H1 (cell line): ENCODE measurements at regions not wholly inside any gene's neighbourhood (a gene's known extent, or its start where the extent isn't known, plus 50 kb on each side); places are given as distances from the start of the nearest gene placed in this dataset.

Experiments used
- CTCF ChIA-PET: fragments of 300-600 bp; sonication (Branson Sonifier 250); formaldehyde crosslinking; loops from one replicate; lab custom pipeline; 2021; ENCODE audit not compliant: partially characterized antibody; lab: Charles Lee
- POLR2A ChIA-PET: fragments of 300-600 bp; sonication (Branson Sonifier 250); formaldehyde crosslinking; loops from one replicate; lab custom pipeline; 2021; ENCODE audit warnings: inconsistent platforms; ENCODE audit not compliant: partially characterized antibody; lab: Charles Lee
- DNase-seq, 2 experiments: peaks; one replicate each; pipeline versions ENCODE4 v3.0.0 to v3.0.0-alpha.2; 2010 to 2022; ENCODE audit warnings: low spot score in 2 of 2, low read depth in 1 of 2, mixed read lengths in 1 of 2
- FAIRE-seq: peaks from 2 replicates; lab custom pipeline; 2011; peaks lifted over from hg19 to GRCh38; lab: Jason Lieb, UNC
- H2AFZ ChIP-seq: 2 replicates; pipeline ENCODE4 v1.8.1; 2012; ENCODE audit warnings: low read length, inconsistent platforms
- H2AK5ac ChIP-seq: 2 replicates; pipeline ENCODE4 v1.6.1; 2013; ENCODE audit warnings: low read depth, low read length
- H2BK120ac ChIP-seq: replicated peaks from 2 replicates; pipeline ENCODE3; 2013; ENCODE audit warnings: low read depth, low read length, inconsistent platforms
- H2BK12ac ChIP-seq: 2 replicates; pipeline ENCODE4 v1.6.1; 2013; ENCODE audit warnings: low read depth, low read length
- H2BK15ac ChIP-seq: 2 replicates; pipeline ENCODE4 v1.6.1; 2013; ENCODE audit warnings: low read length
- H2BK20ac ChIP-seq: 2 replicates; pipeline ENCODE4 v1.6.1; 2013; ENCODE audit warnings: low read length
- H2BK5ac ChIP-seq: 2 replicates; pipeline ENCODE4 v1.6.1; 2013; ENCODE audit warnings: low read depth, low read length
- H3K14ac ChIP-seq: 2 replicates; pipeline ENCODE4 v1.6.1; 2013; ENCODE audit warnings: inconsistent platforms; ENCODE audit not compliant: insufficient read length
- H3K18ac ChIP-seq: 2 replicates; pipeline ENCODE4 v1.6.1; 2013; ENCODE audit warnings: low read length; ENCODE audit errors: extremely low read depth
- H3K23ac ChIP-seq: 2 replicates; pipeline ENCODE4 v1.6.1; 2013; ENCODE audit warnings: inconsistent platforms; ENCODE audit not compliant: insufficient read length
- H3K23me2 ChIP-seq: 2 replicates; pipeline ENCODE4 v1.6.1; 2013; ENCODE audit warnings: low read depth, low read length
- H3K27ac ChIP-seq: 2 replicates; pipeline ENCODE4 v1.6.1; 2011; ENCODE audit warnings: low read depth, low read length, inconsistent platforms
- H3K27me3 ChIP-seq, 4 experiments: replicated peaks in 1 of 4; 1 replicate in 1 of 4; 2 replicates in 3 of 4; pipeline versions ENCODE4 v1.6.1 to v1.8.1; 2011 to 2013; ENCODE audit warnings: low read length in 3 of 4, mild to moderate bottlenecking in 3 of 4, inconsistent platforms in 2 of 4, mixed read lengths in 2 of 4, moderate library complexity in 1 of 4; ENCODE audit not compliant: control insufficient read depth in 3 of 4, insufficient read depth in 3 of 4; ENCODE audit errors: extremely low read depth in 1 of 4
- H3K36me3 ChIP-seq, 4 experiments: 2 replicates each; pipeline versions ENCODE4 v1.6.1 to v1.8.1; 2011 to 2013; ENCODE audit warnings: mild to moderate bottlenecking in 4 of 4, low read length in 3 of 4, moderate library complexity in 2 of 4, control low read depth in 1 of 4, inconsistent platforms in 1 of 4; ENCODE audit not compliant: insufficient read depth in 4 of 4, control insufficient read depth in 2 of 4
- H3K4ac ChIP-seq: replicated peaks from 2 replicates; pipeline ENCODE3; 2013; ENCODE audit warnings: low read length, low read depth, mixed read lengths, inconsistent platforms; ENCODE audit not compliant: insufficient read length
- H3K4me1 ChIP-seq, 4 experiments: replicated peaks in 1 of 4; 1 replicate in 1 of 4; 2 replicates in 3 of 4; pipeline versions ENCODE4 v1.6.1 to v1.8.1; 2011 to 2013; ENCODE audit warnings: low read length in 3 of 4, inconsistent platforms in 2 of 4, mixed read lengths in 1 of 4; ENCODE audit not compliant: insufficient read depth in 4 of 4, control insufficient read depth in 3 of 4
- H3K4me2 ChIP-seq, 2 experiments: 2 replicates each; pipeline versions ENCODE4 v1.6.1 to v1.8.1; 2011 to 2013; ENCODE audit warnings: low read depth in 2 of 2, low read length in 2 of 2, control low read depth in 1 of 2, inconsistent platforms in 1 of 2, mild to moderate bottlenecking in 1 of 2; ENCODE audit not compliant: insufficient read depth in 1 of 2
- H3K4me3 ChIP-seq, 4 experiments: fragments of 200-600, 300-600 bp in 1 of 4; sonication (generic), shearing (Covaris generic), sonication (Bioruptor Twin) in 1 of 4; 2 replicates each; pipeline versions ENCODE4 v1.5.1 to v1.8.1; 2011 to 2016; ENCODE audit warnings: low read length in 4 of 4, low read depth in 3 of 4, control low read depth in 2 of 4, inconsistent platforms in 2 of 4, mild to moderate bottlenecking in 2 of 4, mixed read lengths in 1 of 4, moderate library complexity in 1 of 4; ENCODE audit not compliant: insufficient read depth in 2 of 4; ENCODE audit errors: extremely low read depth in 1 of 4
- H3K56ac ChIP-seq: replicated peaks from 2 replicates; pipeline ENCODE3; 2013; ENCODE audit warnings: low read depth, mild to moderate bottlenecking, mixed read lengths, low read length, inconsistent platforms; ENCODE audit not compliant: insufficient read length
- H3K79me1 ChIP-seq: 2 replicates; pipeline ENCODE4 v1.6.1; 2013; ENCODE audit warnings: low read depth, low read length, control low read depth
- H3K79me2 ChIP-seq, 2 experiments: 2 replicates each; pipeline versions ENCODE4 v1.6.1 to v1.8.1; 2012 to 2013; ENCODE audit warnings: low read length in 2 of 2, mild to moderate bottlenecking in 2 of 2, inconsistent platforms in 1 of 2; ENCODE audit not compliant: insufficient read depth in 2 of 2, control insufficient read depth in 1 of 2
- H3K9ac ChIP-seq, 4 experiments: replicated peaks in 1 of 4; 1 replicate in 1 of 4; 2 replicates in 3 of 4; pipeline versions ENCODE4 v1.6.1 to v1.8.1; 2011 to 2013; ENCODE audit warnings: low read depth in 3 of 4, low read length in 3 of 4, control low read depth in 2 of 4, mild to moderate bottlenecking in 2 of 4, moderate library complexity in 2 of 4, inconsistent platforms in 1 of 4; ENCODE audit errors: extremely low read depth in 1 of 4
- H3K9me3 ChIP-seq, 2 experiments: 2 replicates each; pipeline versions ENCODE4 v1.6.1 to v1.8.1; 2012 to 2013; ENCODE audit warnings: mild to moderate bottlenecking in 2 of 2, moderate library complexity in 2 of 2, control low read depth in 1 of 2, inconsistent platforms in 1 of 2, low read depth in 1 of 2, low read length in 1 of 2, mixed read lengths in 1 of 2; ENCODE audit not compliant: insufficient read depth in 2 of 2
- H4K20me1 ChIP-seq, 2 experiments: replicated peaks in 1 of 2; 2 replicates each; pipeline versions ENCODE3 to v1.8.1; 2011 to 2013; ENCODE audit warnings: inconsistent platforms in 2 of 2, low read length in 2 of 2, mild to moderate bottlenecking in 1 of 2; ENCODE audit not compliant: insufficient read depth in 2 of 2, control insufficient read depth in 1 of 2
- H4K5ac ChIP-seq: 2 replicates; pipeline ENCODE4 v1.6.1; 2013; ENCODE audit warnings: low read length, low read depth, mixed read lengths, inconsistent platforms; ENCODE audit not compliant: insufficient read length
- H4K8ac ChIP-seq: 2 replicates; pipeline ENCODE4 v1.8.0; 2013; ENCODE audit warnings: mild to moderate bottlenecking, moderate library complexity, low read length, inconsistent platforms; ENCODE audit not compliant: insufficient read depth; ENCODE audit errors: extremely low read depth
- H4K91ac ChIP-seq: replicated peaks from 2 replicates; pipeline ENCODE3; 2013; ENCODE audit warnings: low read length, mixed read lengths, inconsistent platforms; ENCODE audit not compliant: insufficient read length
- BACH1 ChIP-seq: IDR thresholded peaks from 2 replicates; pipeline ENCODE4 v1.6.1; 2012; ENCODE audit warnings: low read length, improper control_type of control experiment
- MAFK ChIP-seq: IDR thresholded peaks from 2 replicates; pipeline ENCODE4 v1.6.1; 2012; ENCODE audit warnings: low read depth, mild to moderate bottlenecking, improper control_type of control experiment, low read length
- NRF1 ChIP-seq: IDR thresholded peaks from 2 replicates; pipeline ENCODE4 v1.6.1; 2011; ENCODE audit warnings: mild to moderate bottlenecking, low read depth, low read length, improper control_type of control experiment
- SIX5 ChIP-seq: IDR thresholded peaks from 2 replicates; pipeline ENCODE4 v1.6.1; 2011; ENCODE audit warnings: mild to moderate bottlenecking, low read depth, low read length
- WGBS, 2 experiments: shearing (Covaris generic) in 1 of 2; methylation state at CpG; one replicate each; pipeline versions ENCODE4 v1.1.6 to v1.1.7; 2013 to 2015; ENCODE audit warnings: low lambda C conversion rate in 2 of 2, mixed read lengths in 2 of 2, inconsistent platforms in 1 of 2, low coverage in 1 of 2, missing lambda C conversion rate in 1 of 2; ENCODE audit not compliant: insufficient replicate concordance in 2 of 2, insufficient coverage in 1 of 2, insufficient read length in 1 of 2; ENCODE audit errors: extremely low coverage in 1 of 2, missing lambda C conversion rate in 1 of 2; 5-methylcytosine and 5-hydroxymethylcytosine counted together

DNA sequence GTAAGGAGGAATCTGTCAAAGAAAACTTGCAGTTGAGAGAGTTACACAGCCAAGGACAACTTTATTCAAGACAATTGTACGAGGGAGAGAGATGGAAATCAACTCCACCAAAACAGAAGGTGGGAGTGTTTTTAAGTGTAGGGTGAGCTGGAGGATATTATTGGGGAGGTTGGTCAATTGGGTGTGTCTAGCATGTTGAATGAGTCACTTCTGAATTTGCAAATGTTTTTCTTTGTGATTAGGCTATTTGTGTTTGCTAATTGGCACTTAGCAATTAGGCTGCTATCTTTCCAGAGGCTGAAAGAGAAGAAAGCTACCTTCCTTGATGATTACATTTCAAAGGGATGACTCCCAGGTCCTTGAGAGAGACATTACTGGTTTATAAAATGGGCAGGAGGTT lies 441.1 kb downstream of the MEI4 start:
- ChIA-PET POLR2A (interaction anchor here (0.7 kb wide), 1 partner anchor 577 kb away, joined by 4 read pairs; no protein-coding TSS in a partner anchor), CTCF (interaction anchor here (1.3 kb wide), 1 partner anchor 11 kb away, joined by 3 read pairs; no protein-coding TSS in a partner anchor)
- H2BK120ac ChIP-seq: no peak overlapping the region
- no peaks in the 10 kb centered on the region for H3K36me3 ChIP-seq
- H2BK20ac ChIP-seq: no peak overlapping the region
- no peaks in the 10 kb centered on the region for H4K20me1 ChIP-seq
- no peak overlapping the region for H3K14ac ChIP-seq
- no peak overlapping the region for H3K9ac ChIP-seq
- no peak overlapping the region for H2BK5ac ChIP-seq
- H4K91ac ChIP-seq: no peak overlapping the region
- H3K56ac ChIP-seq: no peak overlapping the region
- DNase-seq (no peak), FAIRE-seq (no peak)
- H3K23ac ChIP-seq: no peak overlapping the region
- no peak overlapping the region for H4K5ac ChIP-seq
- H3K4me3 ChIP-seq: no peak overlapping the region
- no peaks in the 10 kb centered on the region for H3K79me2 ChIP-seq
- no peaks in the 10 kb centered on the region for H3K9me3 ChIP-seq
- H3K4me2 ChIP-seq: no peak overlapping the region
- no peaks in the 10 kb centered on the region for H3K23me2 ChIP-seq
- no peak overlapping the region for H3K18ac ChIP-seq
- H2AK5ac ChIP-seq: no peak overlapping the region
- no peak overlapping the region for H3K27ac ChIP-seq
- no peak for TF ChIP-seq SIX5
- TF ChIP-seq NRF1: no peak
- no peak for TF ChIP-seq BACH1
- TF ChIP-seq MAFK: no peak
- H3K4ac ChIP-seq: no peak overlapping the region
- H2AFZ ChIP-seq: no peak overlapping the region
- H2BK15ac ChIP-seq: no peak overlapping the region
- H3K27me3 ChIP-seq: no peaks in the 10 kb centered on the region
- H3K79me1 ChIP-seq: no peaks in the 10 kb centered on the region
- WGBS, 2 experiments: 90% methylated on average over 1 of the region's 1 CpG; no CpG with 5 or more reads in 1 of the 2 experiments
- peaks cover 0 to 3% (median under 1%) of the 10 kb centered on the region in 4 experiments; a peak in 2 of 7 replicates for H3K4me1 ChIP-seq
- no peak overlapping the region for H4K8ac ChIP-seq
- no peak overlapping the region for H2BK12ac ChIP-seq
